HEK293 (cell line): ENCODE measurements at regions not wholly inside any gene's neighbourhood (a gene's known extent, or its start where the extent isn't known, plus 50 kb on each side); places are given as distances from the start of the nearest gene placed in this dataset.

Source experiments
- CTCF ChIA-PET: fragments of 350-600 bp; formaldehyde crosslinking; extraction: SDS; loops from one replicate; lab custom pipeline; 2021; ENCODE audit warnings: antibody characterized with exemption; lab: Yijun Ruan, JAX
- POLR2A ChIA-PET: fragments of 300-600 bp; formaldehyde crosslinking; extraction: SDS; loops from one replicate; lab custom pipeline; 2020; ENCODE audit warnings: antibody characterized with exemption, inconsistent platforms; lab: Yijun Ruan, JAX
- H3K27ac ChIP-seq: fragments of 200-500 bp; sonication (Bioruptor generic); 2 replicates; pipeline ENCODE4 v1.5.1; 2014; ENCODE audit warnings: low read depth, low read length, control low read depth, inconsistent platforms; ENCODE audit errors: extremely low read depth
- H3K36me3 ChIP-seq, 2 experiments: fragments of 200-500 bp in 1 of 2; sonication (Bioruptor generic) in 1 of 2; 1 replicate in 1 of 2; 2 replicates in 1 of 2; pipeline ENCODE4 v1.5.1; 2014 to 2017; ENCODE audit warnings: inconsistent platforms in 2 of 2, low read length in 2 of 2; ENCODE audit not compliant: control insufficient read depth in 2 of 2, insufficient read depth in 1 of 2
- H3K4me1 ChIP-seq: fragments of 200-500 bp; sonication (Bioruptor generic); 2 replicates; pipeline ENCODE4 v1.5.1; 2014; ENCODE audit warnings: mild to moderate bottlenecking, low read length, inconsistent platforms; ENCODE audit not compliant: control insufficient read depth, insufficient read depth
- H3K4me3 ChIP-seq: 2 replicates; pipeline ENCODE4 v1.5.1; 2011; ENCODE audit warnings: low read depth, mild to moderate bottlenecking, control low read depth, low read length, moderate library complexity
- H3K9me3 ChIP-seq: fragments of 200-500 bp; sonication (Bioruptor generic); 2 replicates; pipeline ENCODE4 v1.5.1; 2014; ENCODE audit warnings: low read depth, low read length, inconsistent platforms; ENCODE audit not compliant: control insufficient read depth, insufficient read depth
- INSM2 ChIP-seq: fragments of 450-650 bp; formaldehyde crosslinking; IDR thresholded peaks from 2 replicates; pipeline ENCODE4 v1.5.1; 2016; ENCODE audit warnings: missing biosample characterization, missing genetic modification characterization
- KLF8 ChIP-seq: fragments of 450-650 bp; formaldehyde crosslinking; IDR thresholded peaks from 2 replicates; pipeline ENCODE4 v1.5.1; 2016; ENCODE audit warnings: missing biosample characterization, missing genetic modification characterization
- OSR2 ChIP-seq: fragments of 450-650 bp; formaldehyde crosslinking; IDR thresholded peaks from 2 replicates; pipeline ENCODE4 v1.5.1; 2016; ENCODE audit warnings: missing biosample characterization, missing genetic modification characterization
- PRDM10 ChIP-seq: fragments of 450-650 bp; formaldehyde crosslinking; IDR thresholded peaks from 2 replicates; pipeline ENCODE4 v1.5.1; 2016; ENCODE audit warnings: missing biosample characterization, missing genetic modification characterization
- SCRT2 ChIP-seq: fragments of 450-650 bp; formaldehyde crosslinking; IDR thresholded peaks from 2 replicates; pipeline ENCODE4 v1.5.1; 2016; ENCODE audit warnings: missing biosample characterization, missing genetic modification characterization
- SP7 ChIP-seq: fragments of 450-650 bp; formaldehyde crosslinking; IDR thresholded peaks from 2 replicates; pipeline ENCODE4 v1.5.1; 2016; ENCODE audit warnings: missing biosample characterization, missing genetic modification characterization
- YY2 ChIP-seq: fragments of 450-650 bp; formaldehyde crosslinking; IDR thresholded peaks from 2 replicates; pipeline ENCODE4 v1.5.1; 2016; ENCODE audit warnings: missing biosample characterization, missing genetic modification characterization
- ZNF202 ChIP-seq: fragments of 450-650 bp; formaldehyde crosslinking; IDR thresholded peaks from 2 replicates; pipeline ENCODE4 v1.5.1; 2016; ENCODE audit warnings: missing biosample characterization, missing genetic modification characterization, borderline replicate concordance
- ZNF354C ChIP-seq: fragments of 450-650 bp; formaldehyde crosslinking; IDR thresholded peaks from 2 replicates; pipeline ENCODE4 v1.5.1; 2016; ENCODE audit warnings: missing biosample characterization, missing genetic modification characterization, low read depth, borderline replicate concordance
- ZNF37A ChIP-seq: fragments of 450-650 bp; IDR thresholded peaks from 2 replicates; pipeline ENCODE4 v1.5.1; 2018; ENCODE audit warnings: missing biosample characterization, missing genetic modification characterization
- ZNF521 ChIP-seq: fragments of 450-650 bp; formaldehyde crosslinking; IDR thresholded peaks from 2 replicates; pipeline ENCODE4 v1.5.1; 2017; ENCODE audit warnings: missing biosample characterization, mild to moderate bottlenecking, missing genetic modification characterization
- ZNF600 ChIP-seq: fragments of 450-650 bp; formaldehyde crosslinking; IDR thresholded peaks from 2 replicates; pipeline ENCODE4 v1.5.1; 2016; ENCODE audit warnings: missing biosample characterization, missing genetic modification characterization
- ZNF654 ChIP-seq: fragments of 450-650 bp; formaldehyde crosslinking; IDR thresholded peaks from 2 replicates; pipeline ENCODE4 v1.5.1; 2016; ENCODE audit warnings: low read depth, missing biosample characterization, missing genetic modification characterization
- ZNF707 ChIP-seq: fragments of 450-650 bp; formaldehyde crosslinking; IDR thresholded peaks from 2 replicates; pipeline ENCODE4 v1.5.1; 2016; ENCODE audit warnings: missing biosample characterization, missing genetic modification characterization
- TF ChIP-seq, protein P1 (sequence below): fragments of 450-650 bp; formaldehyde crosslinking; conservative IDR thresholded peaks from 2 replicates; pipeline ENCODE4 v1.5.1; 2016; ENCODE audit warnings: low read depth, missing biosample characterization, missing genetic modification characterization
- TF ChIP-seq, protein P2 (sequence below): fragments of 450-650 bp; formaldehyde crosslinking; IDR thresholded peaks from 2 replicates; pipeline ENCODE4 v1.5.1; 2016; ENCODE audit warnings: missing biosample characterization, missing genetic modification characterization, borderline replicate concordance
- TF ChIP-seq, protein P3 (sequence below): fragments of 450-650 bp; formaldehyde crosslinking; IDR thresholded peaks from 2 replicates; pipeline ENCODE4 v1.5.1; 2016; ENCODE audit warnings: missing biosample characterization, missing genetic modification characterization

DNA sequence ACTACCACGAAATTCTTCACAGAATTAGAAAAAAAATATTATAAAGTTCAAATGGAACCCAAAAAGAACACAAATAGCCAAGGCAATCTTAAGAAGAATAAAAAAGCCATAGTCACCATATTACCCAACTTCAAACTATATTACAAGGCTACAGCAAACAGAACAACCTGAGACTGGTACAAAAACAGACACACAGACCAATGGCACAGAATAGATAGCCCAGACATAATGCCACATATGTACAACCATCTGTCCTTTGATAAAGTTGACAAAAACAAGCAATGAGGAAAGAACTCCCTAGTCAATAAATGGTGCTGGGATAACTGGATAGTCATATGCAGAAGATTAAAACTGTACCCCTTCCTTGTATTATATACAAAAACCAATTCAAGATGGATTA is 808.5 kb upstream of the ZWINT start (continued):
- TF ChIP-seq PRDM10 (tag by site-specific recombination) (no peak), ZNF521 (tag by site-specific recombination) (no peak), ZNF354C (no peak), SP7 (no peak), ZNF707 (tag by site-specific recombination) (no peak), ZNF37A (tag by site-specific recombination) (no peak), INSM2 (tag by site-specific recombination) (no peak)
- TF ChIP-seq, protein P1, sequence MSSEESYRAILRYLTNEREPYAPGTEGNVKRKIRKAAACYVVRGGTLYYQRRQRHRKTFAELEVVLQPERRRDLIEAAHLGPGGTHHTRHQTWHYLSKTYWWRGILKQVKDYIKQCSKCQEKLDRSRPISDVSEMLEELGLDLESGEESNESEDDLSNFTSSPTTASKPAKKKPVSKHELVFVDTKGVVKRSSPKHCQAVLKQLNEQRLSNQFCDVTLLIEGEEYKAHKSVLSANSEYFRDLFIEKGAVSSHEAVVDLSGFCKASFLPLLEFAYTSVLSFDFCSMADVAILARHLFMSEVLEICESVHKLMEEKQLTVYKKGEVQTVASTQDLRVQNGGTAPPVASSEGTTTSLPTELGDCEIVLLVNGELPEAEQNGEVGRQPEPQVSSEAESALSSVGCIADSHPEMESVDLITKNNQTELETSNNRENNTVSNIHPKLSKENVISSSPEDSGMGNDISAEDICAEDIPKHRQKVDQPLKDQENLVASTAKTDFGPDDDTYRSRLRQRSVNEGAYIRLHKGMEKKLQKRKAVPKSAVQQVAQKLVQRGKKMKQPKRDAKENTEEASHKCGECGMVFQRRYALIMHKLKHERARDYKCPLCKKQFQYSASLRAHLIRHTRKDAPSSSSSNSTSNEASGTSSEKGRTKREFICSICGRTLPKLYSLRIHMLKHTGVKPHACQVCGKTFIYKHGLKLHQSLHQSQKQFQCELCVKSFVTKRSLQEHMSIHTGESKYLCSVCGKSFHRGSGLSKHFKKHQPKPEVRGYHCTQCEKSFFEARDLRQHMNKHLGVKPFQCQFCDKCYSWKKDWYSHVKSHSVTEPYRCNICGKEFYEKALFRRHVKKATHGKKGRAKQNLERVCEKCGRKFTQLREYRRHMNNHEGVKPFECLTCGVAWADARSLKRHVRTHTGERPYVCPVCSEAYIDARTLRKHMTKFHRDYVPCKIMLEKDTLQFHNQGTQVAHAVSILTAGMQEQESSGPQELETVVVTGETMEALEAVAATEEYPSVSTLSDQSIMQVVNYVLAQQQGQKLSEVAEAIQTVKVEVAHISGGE (tag by site-specific recombination) = no peak
- TF ChIP-seq, protein P2, sequence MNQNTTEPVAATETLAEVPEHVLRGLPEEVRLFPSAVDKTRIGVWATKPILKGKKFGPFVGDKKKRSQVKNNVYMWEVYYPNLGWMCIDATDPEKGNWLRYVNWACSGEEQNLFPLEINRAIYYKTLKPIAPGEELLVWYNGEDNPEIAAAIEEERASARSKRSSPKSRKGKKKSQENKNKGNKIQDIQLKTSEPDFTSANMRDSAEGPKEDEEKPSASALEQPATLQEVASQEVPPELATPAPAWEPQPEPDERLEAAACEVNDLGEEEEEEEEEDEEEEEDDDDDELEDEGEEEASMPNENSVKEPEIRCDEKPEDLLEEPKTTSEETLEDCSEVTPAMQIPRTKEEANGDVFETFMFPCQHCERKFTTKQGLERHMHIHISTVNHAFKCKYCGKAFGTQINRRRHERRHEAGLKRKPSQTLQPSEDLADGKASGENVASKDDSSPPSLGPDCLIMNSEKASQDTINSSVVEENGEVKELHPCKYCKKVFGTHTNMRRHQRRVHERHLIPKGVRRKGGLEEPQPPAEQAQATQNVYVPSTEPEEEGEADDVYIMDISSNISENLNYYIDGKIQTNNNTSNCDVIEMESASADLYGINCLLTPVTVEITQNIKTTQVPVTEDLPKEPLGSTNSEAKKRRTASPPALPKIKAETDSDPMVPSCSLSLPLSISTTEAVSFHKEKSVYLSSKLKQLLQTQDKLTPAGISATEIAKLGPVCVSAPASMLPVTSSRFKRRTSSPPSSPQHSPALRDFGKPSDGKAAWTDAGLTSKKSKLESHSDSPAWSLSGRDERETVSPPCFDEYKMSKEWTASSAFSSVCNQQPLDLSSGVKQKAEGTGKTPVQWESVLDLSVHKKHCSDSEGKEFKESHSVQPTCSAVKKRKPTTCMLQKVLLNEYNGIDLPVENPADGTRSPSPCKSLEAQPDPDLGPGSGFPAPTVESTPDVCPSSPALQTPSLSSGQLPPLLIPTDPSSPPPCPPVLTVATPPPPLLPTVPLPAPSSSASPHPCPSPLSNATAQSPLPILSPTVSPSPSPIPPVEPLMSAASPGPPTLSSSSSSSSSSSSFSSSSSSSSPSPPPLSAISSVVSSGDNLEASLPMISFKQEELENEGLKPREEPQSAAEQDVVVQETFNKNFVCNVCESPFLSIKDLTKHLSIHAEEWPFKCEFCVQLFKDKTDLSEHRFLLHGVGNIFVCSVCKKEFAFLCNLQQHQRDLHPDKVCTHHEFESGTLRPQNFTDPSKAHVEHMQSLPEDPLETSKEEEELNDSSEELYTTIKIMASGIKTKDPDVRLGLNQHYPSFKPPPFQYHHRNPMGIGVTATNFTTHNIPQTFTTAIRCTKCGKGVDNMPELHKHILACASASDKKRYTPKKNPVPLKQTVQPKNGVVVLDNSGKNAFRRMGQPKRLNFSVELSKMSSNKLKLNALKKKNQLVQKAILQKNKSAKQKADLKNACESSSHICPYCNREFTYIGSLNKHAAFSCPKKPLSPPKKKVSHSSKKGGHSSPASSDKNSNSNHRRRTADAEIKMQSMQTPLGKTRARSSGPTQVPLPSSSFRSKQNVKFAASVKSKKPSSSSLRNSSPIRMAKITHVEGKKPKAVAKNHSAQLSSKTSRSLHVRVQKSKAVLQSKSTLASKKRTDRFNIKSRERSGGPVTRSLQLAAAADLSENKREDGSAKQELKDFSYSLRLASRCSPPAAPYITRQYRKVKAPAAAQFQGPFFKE = no peak

- no peaks in the 10 kb centered on the region for H3K4me1 ChIP-seq
- ChIA-PET CTCF (no interaction called here), POLR2A (no interaction called here)
- no peak overlapping the region for H3K4me3 ChIP-seq
- H3K9me3 ChIP-seq = no peaks in the 10 kb centered on the region
- no peaks in the 10 kb centered on the region for H3K36me3 ChIP-seq
- no peak overlapping the region for H3K27ac ChIP-seq
- TF ChIP-seq ZNF600 (tag by site-specific recombination) (no peak), ZNF202 (tag by site-specific recombination) (no peak), SCRT2 (tag by site-specific recombination) (0 out of 2 replicates have a peak, but pooled peaks have one; percentile 33), KLF8 (tag by site-specific recombination) (0 out of 2 replicates have a peak, but pooled peaks have one; percentile 26), ZNF654 (tag by site-specific recombination) (peak; percentile 7; the same call in 1 of the 2 replicates), OSR2 (0 out of 2 replicates have a peak, but pooled peaks have one; percentile 8), YY2 (no peak), ZNF354C (no peak)
- TF ChIP-seq, protein P3, sequence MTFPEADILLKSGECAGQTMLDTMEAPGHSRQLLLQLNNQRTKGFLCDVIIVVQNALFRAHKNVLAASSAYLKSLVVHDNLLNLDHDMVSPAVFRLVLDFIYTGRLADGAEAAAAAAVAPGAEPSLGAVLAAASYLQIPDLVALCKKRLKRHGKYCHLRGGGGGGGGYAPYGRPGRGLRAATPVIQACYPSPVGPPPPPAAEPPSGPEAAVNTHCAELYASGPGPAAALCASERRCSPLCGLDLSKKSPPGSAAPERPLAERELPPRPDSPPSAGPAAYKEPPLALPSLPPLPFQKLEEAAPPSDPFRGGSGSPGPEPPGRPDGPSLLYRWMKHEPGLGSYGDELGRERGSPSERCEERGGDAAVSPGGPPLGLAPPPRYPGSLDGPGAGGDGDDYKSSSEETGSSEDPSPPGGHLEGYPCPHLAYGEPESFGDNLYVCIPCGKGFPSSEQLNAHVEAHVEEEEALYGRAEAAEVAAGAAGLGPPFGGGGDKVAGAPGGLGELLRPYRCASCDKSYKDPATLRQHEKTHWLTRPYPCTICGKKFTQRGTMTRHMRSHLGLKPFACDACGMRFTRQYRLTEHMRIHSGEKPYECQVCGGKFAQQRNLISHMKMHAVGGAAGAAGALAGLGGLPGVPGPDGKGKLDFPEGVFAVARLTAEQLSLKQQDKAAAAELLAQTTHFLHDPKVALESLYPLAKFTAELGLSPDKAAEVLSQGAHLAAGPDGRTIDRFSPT = peak; percentile 62; the same call in 1 of the 2 replicates
These were observed 807.7 kb upstream of the ZWINT start for GRCh38 chr10:57168611-57169240.
